A549 (cell line): ENCODE measurements at regions not wholly inside any gene's neighbourhood (a gene's known extent, or its start where the extent isn't known, plus 50 kb on each side); places are given as distances from the start of the nearest gene placed in this dataset.
"Not testable (repeated sequence)": the region's sequence is repeated elsewhere in the genome, so short reads cannot be mapped to it uniquely, and the experiment has no call there.

Experiments
- ATAC-seq, 2 experiments: fragments of 200-7000 bp in 1 of 2; fragments of >200 bp in 1 of 2; cut with Nextera tagmentation in 1 of 2; cut with Tn5 transposase in 1 of 2; 3 replicates each; pipeline versions ENCODE4 v1.8.0 to v1.9.1; 2018 to 2020; ENCODE audit warnings: mild to moderate bottlenecking in 1 of 2, moderate library complexity in 1 of 2
- CTCF ChIA-PET: fragments of 300-600 bp; sonication (Branson Sonifier 250); formaldehyde crosslinking; extraction: SDS; loops from one replicate; lab custom pipeline; 2021; ENCODE audit warnings: antibody characterized with exemption, inconsistent platforms; lab: Yijun Ruan, JAX
- POLR2A ChIA-PET: fragments of 350-600 bp; formaldehyde crosslinking; extraction: SDS; loops from one replicate; lab custom pipeline; 2021; ENCODE audit warnings: antibody characterized with exemption, inconsistent platforms; lab: Yijun Ruan, JAX
- DNase-seq, 2 experiments: peaks; one replicate each; pipeline versions ENCODE4 v3.0.0 to v3.0.0-alpha.2; 2011 to 2016; ENCODE audit warnings: low read depth in 1 of 2, low spot score in 1 of 2
- FAIRE-seq: peaks from 2 replicates; lab custom pipeline; 2011; peaks lifted over from hg19 to GRCh38; lab: Jason Lieb, UNC
- H3K27ac ChIP-seq, 2 experiments: fragments of >200 bp; sonication (Bioruptor Twin); formaldehyde crosslinking; 3 replicates each; pipeline ENCODE4 v1.5.1; 2016 to 2017
- H3K4me1 ChIP-seq: fragments of >200 bp; sonication (Bioruptor Twin); formaldehyde crosslinking; 3 replicates; pipeline ENCODE4 v1.6.1; 2016
- H3K4me2 ChIP-seq: fragments of >200 bp; sonication (Bioruptor Twin); formaldehyde crosslinking; 3 replicates; pipeline ENCODE4 v1.6.1; 2016
- H3K4me3 ChIP-seq: fragments of >200 bp; sonication (Bioruptor Twin); formaldehyde crosslinking; 3 replicates; pipeline ENCODE4 v1.5.1; 2016
- H3K9me3 ChIP-seq: fragments of >200 bp; sonication (Bioruptor Twin); formaldehyde crosslinking; 3 replicates; pipeline ENCODE4 v1.6.1; 2016
- WGBS: methylation state at CpG from one replicate; pipeline ENCODE4 v1.1.6; 2017; ENCODE audit errors: missing lambda C conversion rate; 5-methylcytosine and 5-hydroxymethylcytosine counted together

GRCh38 chr3:125835562-125835961 is 133.4 kb upstream of the ROPN1B start:
- DNase-seq, H3K4me3 ChIP-seq, POLR2A ChIA-PET, H3K27ac ChIP-seq, FAIRE-seq, H3K4me2 ChIP-seq, ATAC-seq, H3K4me1 ChIP-seq, CTCF ChIA-PET, H3K9me3 ChIP-seq: not testable (repeated sequence)
- 76% methylated on average over 8 of the region's 8 CpGs for WGBS

GRCh38 chr3:125836011-125836551 is 132.9 kb upstream of the ROPN1B start:
- H3K4me1 ChIP-seq, DNase-seq, H3K4me2 ChIP-seq, H3K4me3 ChIP-seq, POLR2A ChIA-PET, FAIRE-seq, H3K9me3 ChIP-seq, ATAC-seq, H3K27ac ChIP-seq, CTCF ChIA-PET: not testable (repeated sequence)
- WGBS, result 76% methylated on average over 11 of the region's 11 CpGs

- H3K27ac ChIP-seq, DNase-seq, CTCF ChIA-PET, ATAC-seq, H3K4me3 ChIP-seq, H3K4me2 ChIP-seq, FAIRE-seq, POLR2A ChIA-PET, H3K9me3 ChIP-seq, H3K4me1 ChIP-seq: not testable (repeated sequence)
- WGBS, result 59% methylated on average over 8 of the region's 8 CpGs
These were observed 132.2 kb upstream of the ROPN1B start for GRCh38 chr3:125836786-125837185.

- CTCF ChIA-PET, H3K4me1 ChIP-seq, POLR2A ChIA-PET, DNase-seq, ATAC-seq, H3K9me3 ChIP-seq, H3K4me3 ChIP-seq, H3K27ac ChIP-seq, FAIRE-seq, H3K4me2 ChIP-seq: not testable (repeated sequence)
- 65% methylated on average over 5 of the region's 5 CpGs for WGBS
These were observed 130.1 kb upstream of the ROPN1B start for GRCh38 chr3:125838857-125839256.

- ATAC-seq, FAIRE-seq: not testable (repeated sequence)
- 54% methylated on average over 2 of the region's 3 CpGs for WGBS
These were observed 128.5 kb upstream of the ROPN1B start for GRCh38 chr3:125840465-125840864.

GRCh38 chr3:125847966-125848365 is 121.0 kb upstream of the ROPN1B start:
- H3K27ac ChIP-seq, H3K4me1 ChIP-seq, H3K9me3 ChIP-seq, ATAC-seq, H3K4me2 ChIP-seq, FAIRE-seq, H3K4me3 ChIP-seq, DNase-seq, CTCF ChIA-PET, POLR2A ChIA-PET: not testable (repeated sequence)
- 75% methylated on average over 11 of the region's 15 CpGs for WGBS

More at GRCh38 chr3:125840465-125840864, 128.5 kb upstream of the ROPN1B start:
- POLR2A ChIA-PET, H3K4me1 ChIP-seq, DNase-seq, H3K4me3 ChIP-seq, H3K4me2 ChIP-seq, CTCF ChIA-PET, H3K9me3 ChIP-seq, H3K27ac ChIP-seq: not testable (repeated sequence)

GRCh38 chr3:125855006-125855405 is 114.0 kb upstream of the ROPN1B start:
- CTCF ChIA-PET, H3K27ac ChIP-seq, POLR2A ChIA-PET, DNase-seq, H3K9me3 ChIP-seq, H3K4me2 ChIP-seq, ATAC-seq, FAIRE-seq, H3K4me1 ChIP-seq, H3K4me3 ChIP-seq: not testable (repeated sequence)
- WGBS, result 42% methylated on average over 2 of the region's 2 CpGs

GRCh38 chr3:125860547-125860946 is 108.4 kb upstream of the ROPN1B start:
- FAIRE-seq, result not testable (repeated sequence)
- WGBS, result 45% methylated on average over 3 of the region's 3 CpGs

GRCh38 chr3:125862841-125863254 is 106.1 kb upstream of the ROPN1B start:
- H3K4me1 ChIP-seq, H3K4me3 ChIP-seq, H3K4me2 ChIP-seq, FAIRE-seq, H3K9me3 ChIP-seq, CTCF ChIA-PET, H3K27ac ChIP-seq, ATAC-seq, DNase-seq, POLR2A ChIA-PET: not testable (repeated sequence)
- WGBS, result 64% methylated on average over 5 of the region's 5 CpGs

More at GRCh38 chr3:125860547-125860946, 108.4 kb upstream of the ROPN1B start:
- H3K4me3 ChIP-seq, H3K27ac ChIP-seq, H3K4me1 ChIP-seq, H3K9me3 ChIP-seq, POLR2A ChIA-PET, H3K4me2 ChIP-seq, ATAC-seq, CTCF ChIA-PET, DNase-seq: not testable (repeated sequence)

GRCh38 chr3:125864532-125864931 is 104.4 kb upstream of the ROPN1B start:
- H3K4me3 ChIP-seq, H3K4me2 ChIP-seq, FAIRE-seq, H3K27ac ChIP-seq, H3K4me1 ChIP-seq, POLR2A ChIA-PET, CTCF ChIA-PET, DNase-seq, H3K9me3 ChIP-seq, ATAC-seq: not testable (repeated sequence)
- WGBS, result 55% methylated on average over 4 of the region's 4 CpGs

- POLR2A ChIA-PET, CTCF ChIA-PET, H3K9me3 ChIP-seq, DNase-seq, H3K4me3 ChIP-seq, FAIRE-seq, H3K4me1 ChIP-seq, H3K4me2 ChIP-seq, ATAC-seq, H3K27ac ChIP-seq: not testable (repeated sequence)
- WGBS, result 27% methylated on average over 11 of the region's 12 CpGs
These were observed 83.0 kb upstream of the ROPN1B start for GRCh38 chr3:125886006-125886405.

- POLR2A ChIA-PET, result not testable (repeated sequence)
- 45% methylated on average over 6 of the region's 6 CpGs for whole genome bisulfite sequencing
These were observed 69.8 kb upstream of the ROPN1B start for GRCh38 chr3:125899181-125899580.

More at GRCh38 chr3:125899181-125899580, 69.8 kb upstream of the ROPN1B start:
- H3K4me3 ChIP-seq, H3K9me3 ChIP-seq, FAIRE-seq, DNase-seq, H3K4me2 ChIP-seq, H3K4me1 ChIP-seq, ATAC-seq, H3K27ac ChIP-seq, CTCF ChIA-PET: not testable (repeated sequence)
